Neutrophil (primary cell): ENCODE measurements at regions not wholly inside any gene's neighbourhood (a gene's known extent, or its start where the extent isn't known, plus 50 kb on each side); places are given as distances from the start of the nearest gene placed in this dataset.

Source experiments
- H3K27ac ChIP-seq: fragments of 200-600 bp; sonication (generic); 2 replicates; pipeline ENCODE4 v1.5.1; 2016; ENCODE audit warnings: mild to moderate bottlenecking, moderate library complexity
- H3K27me3 ChIP-seq: fragments of 200-600 bp; sonication (generic); 2 replicates; pipeline ENCODE4 v1.6.0; 2016; ENCODE audit warnings: mild to moderate bottlenecking
- H3K36me3 ChIP-seq: fragments of 200-600 bp; sonication (generic); 2 replicates; pipeline ENCODE4 v1.5.1; 2017
- H3K4me1 ChIP-seq, 2 experiments: fragments of 200-600 bp in 1 of 2; sonication (generic) in 1 of 2; 1 replicate in 1 of 2; 2 replicates in 1 of 2; pipeline versions ENCODE4 v1.5.1 to v1.6.1; 2013 to 2016; ENCODE audit warnings: low read depth in 1 of 2, low read length in 1 of 2, mild to moderate bottlenecking in 1 of 2, moderate library complexity in 1 of 2; ENCODE audit not compliant: control insufficient read depth in 1 of 2, insufficient read depth in 1 of 2
- H3K4me3 ChIP-seq, 2 experiments: fragments of 200-600 bp in 1 of 2; sonication (generic) in 1 of 2; 1 replicate in 1 of 2; 2 replicates in 1 of 2; pipeline ENCODE4 v1.5.1; 2013 to 2016; ENCODE audit warnings: low read depth in 1 of 2, low read length in 1 of 2, mild to moderate bottlenecking in 1 of 2, moderate library complexity in 1 of 2
- H3K9me3 ChIP-seq: fragments of 200-600 bp; sonication (generic); 2 replicates; pipeline ENCODE4 v1.5.1; 2016
- TF ChIP-seq, protein P1 (sequence below): fragments of 200-600 bp; sonication (generic); IDR thresholded peaks from 2 replicates; pipeline ENCODE4 v1.5.1; 2016; ENCODE audit warnings: antibody characterized with exemption

DNA sequence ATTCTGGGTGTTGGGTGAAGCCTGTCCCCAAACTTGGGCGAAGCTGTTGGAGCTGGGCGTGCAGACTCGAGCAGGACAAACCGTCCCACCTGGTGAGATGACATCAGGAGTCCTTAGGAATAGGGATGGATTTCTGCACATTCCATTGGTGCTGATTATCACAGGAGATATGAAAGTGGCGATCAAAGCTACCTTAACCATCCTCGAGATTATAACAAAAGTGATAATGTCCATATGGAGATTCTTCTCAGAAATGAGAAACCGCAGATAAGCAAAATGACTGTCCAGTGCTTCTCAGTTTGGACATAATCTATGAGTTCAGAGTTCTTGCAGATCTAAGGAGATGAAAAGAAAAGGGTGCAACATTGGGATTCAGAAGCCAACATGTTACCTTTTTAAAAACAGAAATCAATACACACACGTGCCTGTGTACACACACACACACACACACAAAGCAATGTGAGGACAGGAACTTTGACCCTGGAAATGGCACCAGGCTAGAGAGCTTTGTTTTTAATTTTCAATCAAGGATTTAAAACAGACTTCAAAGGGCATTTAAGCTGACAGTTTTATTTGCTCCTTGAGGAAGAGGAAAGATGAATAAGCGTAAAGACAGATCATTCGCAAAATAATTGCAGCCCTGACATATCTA lies 165.4 kb downstream of the CD83 start:
- H3K27ac ChIP-seq: no peak overlapping the region
- no peaks in the 10 kb centered on the region for H3K4me1 ChIP-seq
- H3K27me3 ChIP-seq: no peaks in the 10 kb centered on the region
- no peaks in the 10 kb centered on the region for H3K36me3 ChIP-seq
- no peaks in the 10 kb centered on the region for H3K9me3 ChIP-seq
- TF ChIP-seq, protein P1, sequence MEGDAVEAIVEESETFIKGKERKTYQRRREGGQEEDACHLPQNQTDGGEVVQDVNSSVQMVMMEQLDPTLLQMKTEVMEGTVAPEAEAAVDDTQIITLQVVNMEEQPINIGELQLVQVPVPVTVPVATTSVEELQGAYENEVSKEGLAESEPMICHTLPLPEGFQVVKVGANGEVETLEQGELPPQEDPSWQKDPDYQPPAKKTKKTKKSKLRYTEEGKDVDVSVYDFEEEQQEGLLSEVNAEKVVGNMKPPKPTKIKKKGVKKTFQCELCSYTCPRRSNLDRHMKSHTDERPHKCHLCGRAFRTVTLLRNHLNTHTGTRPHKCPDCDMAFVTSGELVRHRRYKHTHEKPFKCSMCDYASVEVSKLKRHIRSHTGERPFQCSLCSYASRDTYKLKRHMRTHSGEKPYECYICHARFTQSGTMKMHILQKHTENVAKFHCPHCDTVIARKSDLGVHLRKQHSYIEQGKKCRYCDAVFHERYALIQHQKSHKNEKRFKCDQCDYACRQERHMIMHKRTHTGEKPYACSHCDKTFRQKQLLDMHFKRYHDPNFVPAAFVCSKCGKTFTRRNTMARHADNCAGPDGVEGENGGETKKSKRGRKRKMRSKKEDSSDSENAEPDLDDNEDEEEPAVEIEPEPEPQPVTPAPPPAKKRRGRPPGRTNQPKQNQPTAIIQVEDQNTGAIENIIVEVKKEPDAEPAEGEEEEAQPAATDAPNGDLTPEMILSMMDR: no peak
- H3K4me3 ChIP-seq: no peak overlapping the region

GRCh38 chr6:14283600-14284235 lies 166.1 kb downstream of the CD83 start:
- no peaks in the 10 kb centered on the region for H3K36me3 ChIP-seq
- H3K27ac ChIP-seq: no peak overlapping the region
- H3K4me1 ChIP-seq: no peaks in the 10 kb centered on the region
- no peak overlapping the region for H3K4me3 ChIP-seq
- no peaks in the 10 kb centered on the region for H3K27me3 ChIP-seq
- no peaks in the 10 kb centered on the region for H3K9me3 ChIP-seq
- TF ChIP-seq, protein P1: no peak

DNA sequence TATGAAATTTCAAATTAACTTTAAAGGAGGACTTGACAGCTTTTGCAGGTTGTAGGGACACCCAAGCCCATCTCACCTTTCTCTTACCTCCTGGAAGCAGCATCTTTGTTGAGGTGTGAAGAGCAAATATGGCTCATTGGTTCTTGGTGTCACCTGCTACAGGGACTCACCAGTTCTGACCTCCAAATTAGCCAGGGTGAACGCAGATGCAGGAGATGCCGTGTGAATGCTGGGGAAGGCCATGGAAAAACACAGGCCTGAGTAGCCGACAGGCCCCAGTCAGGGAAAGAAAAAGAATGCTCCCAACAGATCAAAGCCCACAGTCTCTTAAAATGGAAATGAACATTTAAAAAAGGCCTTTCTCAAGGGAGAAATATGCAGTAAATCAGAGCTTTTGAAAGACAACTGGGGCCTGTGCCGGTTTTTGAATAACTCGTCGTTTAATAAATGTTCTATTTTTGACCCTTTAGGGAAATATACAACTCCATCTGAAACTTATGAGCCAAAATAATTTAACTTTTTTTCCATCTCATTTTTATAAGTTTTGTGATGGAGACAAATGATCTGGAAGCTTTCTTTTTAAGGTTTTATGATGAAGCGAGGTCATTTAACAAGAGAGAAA lies 167.5 kb downstream of the CD83 start:
- TF ChIP-seq, protein P1: no peak
- H3K9me3 ChIP-seq: no peaks in the 10 kb centered on the region
- no peaks in the 10 kb centered on the region for H3K4me1 ChIP-seq
- H3K36me3 ChIP-seq: no peaks in the 10 kb centered on the region
- no peak overlapping the region for H3K27ac ChIP-seq
- H3K27me3 ChIP-seq: no peaks in the 10 kb centered on the region
- H3K4me3 ChIP-seq: no peak overlapping the region

DNA sequence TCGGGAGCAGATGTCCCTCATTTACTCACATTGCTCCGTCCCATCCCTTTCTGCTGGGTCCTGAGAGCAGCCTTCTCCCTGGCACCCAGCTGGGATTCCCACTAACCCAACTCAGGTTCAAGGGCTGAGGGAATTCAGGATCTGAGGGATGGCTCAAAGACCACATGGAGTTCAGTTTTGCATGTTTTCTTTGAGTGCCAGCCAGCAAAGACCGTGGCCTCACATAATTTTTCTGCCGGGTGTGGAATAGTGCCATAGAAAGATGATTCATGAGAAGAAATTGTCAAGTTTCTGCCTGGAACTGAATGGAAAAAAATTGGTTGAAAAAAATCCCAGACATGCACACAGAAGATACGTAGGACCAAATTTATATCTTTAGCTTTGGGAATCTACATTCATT lies 168.6 kb downstream of the CD83 start:
- H3K36me3 ChIP-seq: no peaks in the 10 kb centered on the region
- H3K4me1 ChIP-seq: no peaks in the 10 kb centered on the region
- no peaks in the 10 kb centered on the region for H3K9me3 ChIP-seq
- no peaks in the 10 kb centered on the region for H3K27me3 ChIP-seq
- no peak overlapping the region for H3K27ac ChIP-seq
- H3K4me3 ChIP-seq: no peak overlapping the region
- TF ChIP-seq, protein P1: no peak

GRCh38 chr6:14286634-14287428 lies 169.3 kb downstream of the CD83 start:
- TF ChIP-seq, protein P1: no peak
- Histone ChIP-seq H3K27ac (no peak overlapping the region), H3K36me3 (no peaks in the 10 kb centered on the region), H3K9me3 (no peaks in the 10 kb centered on the region), H3K4me3 (no peak overlapping the region), H3K4me1 (no peaks in the 10 kb centered on the region), H3K27me3 (no peaks in the 10 kb centered on the region)
